SK-N-SH (cell line): ENCODE measurements at regions not wholly inside any gene's neighbourhood (a gene's known extent, or its start where the extent isn't known, plus 50 kb on each side); places are given as distances from the start of the nearest gene placed in this dataset.

Source experiments
- CTCF ChIA-PET: fragments of 300-600, 350-600 bp; formaldehyde crosslinking; extraction: SDS; loops from one replicate; lab custom pipeline; 2021; lab: Yijun Ruan, JAX
- POLR2A ChIA-PET: fragments of 350-600 bp; sonication (Branson Sonifier 250); formaldehyde crosslinking; extraction: SDS; loops from one replicate; lab custom pipeline; 2020; ENCODE audit warnings: antibody characterized with exemption, inconsistent platforms; lab: Yijun Ruan, JAX
- DNase-seq: peaks from one replicate; pipeline ENCODE4 v3.0.0; 2012
- H2AFZ ChIP-seq: fragments of 200-600 bp; sonication (generic); 2 replicates; pipeline ENCODE4 v1.8.1; 2016; ENCODE audit warnings: antibody characterized with exemption, mild to moderate bottlenecking, low read depth
- H3F3A ChIP-seq: fragments of 200-600 bp; sonication (generic); replicated peaks from 2 replicates; pipeline ENCODE3; 2016; ENCODE audit warnings: antibody characterized with exemption, mild to moderate bottlenecking; ENCODE audit not compliant: insufficient read depth
- H3K27ac ChIP-seq, 2 experiments: fragments of 200-500 bp in 1 of 2; fragments of 200-600 bp in 1 of 2; sonication (Bioruptor generic) in 1 of 2; sonication (generic), shearing (Covaris generic) in 1 of 2; 2 replicates each; pipeline versions ENCODE4 v1.5.1 to v1.6.1; 2014 to 2016; ENCODE audit warnings: low read depth in 2 of 2, inconsistent platforms in 1 of 2, low read length in 1 of 2, mild to moderate bottlenecking in 1 of 2, mixed read lengths in 1 of 2
- H3K27me3 ChIP-seq: fragments of 200-600 bp; sonication (generic), shearing (Covaris generic); 2 replicates; pipeline ENCODE4 v1.6.1; 2016; ENCODE audit warnings: mixed run types; ENCODE audit not compliant: insufficient read depth
- H3K36me3 ChIP-seq, 2 experiments: fragments of 200-500 bp in 1 of 2; fragments of 200-600 bp in 1 of 2; sonication (Bioruptor generic) in 1 of 2; sonication (generic) in 1 of 2; replicated peaks in 1 of 2; 2 replicates each; pipeline versions ENCODE3 to v1.5.1; 2014 to 2016; ENCODE audit warnings: low read length in 1 of 2, mild to moderate bottlenecking in 1 of 2; ENCODE audit not compliant: insufficient read depth in 2 of 2, control insufficient read depth in 1 of 2
- H3K4me1 ChIP-seq, 2 experiments: fragments of 200-500 bp in 1 of 2; fragments of 200-600 bp in 1 of 2; sonication (Bioruptor generic) in 1 of 2; sonication (generic), shearing (Covaris generic) in 1 of 2; 2 replicates each; pipeline versions ENCODE4 v1.5.1 to v1.6.1; 2014 to 2016; ENCODE audit warnings: low read depth in 1 of 2, low read length in 1 of 2, mixed run types in 1 of 2; ENCODE audit not compliant: insufficient read depth in 2 of 2, control insufficient read depth in 1 of 2
- H3K4me2 ChIP-seq: fragments of 200-600 bp; sonication (generic), shearing (Covaris generic); 2 replicates; pipeline ENCODE4 v1.6.1; 2017; ENCODE audit warnings: mixed run types
- H3K4me3 ChIP-seq, 2 experiments: fragments of 200-500 bp in 1 of 2; fragments of 200-600 bp in 1 of 2; sonication (Bioruptor generic) in 1 of 2; sonication (generic), shearing (Covaris generic) in 1 of 2; 2 replicates each; pipeline versions ENCODE4 v1.5.1 to v1.8.1; 2014 to 2016; ENCODE audit warnings: low read depth in 2 of 2, inconsistent platforms in 1 of 2, low read length in 1 of 2, mild to moderate bottlenecking in 1 of 2, mixed read lengths in 1 of 2, moderate library complexity in 1 of 2
- H3K79me2 ChIP-seq: fragments of 200-600 bp; sonication (generic); 2 replicates; pipeline ENCODE4 v1.8.1; 2017; ENCODE audit warnings: mild to moderate bottlenecking; ENCODE audit not compliant: insufficient read depth
- H3K9ac ChIP-seq: fragments of 200-600 bp; sonication (generic); 2 replicates; pipeline ENCODE4 v1.6.1; 2017; ENCODE audit warnings: mixed run types
- H3K9me2 ChIP-seq: fragments of 200-600 bp; sonication (generic); 2 replicates; pipeline ENCODE4 v1.6.1; 2017; ENCODE audit warnings: mixed run types
- H3K9me3 ChIP-seq: fragments of 200-600 bp; sonication (generic); 2 replicates; pipeline ENCODE4 v1.6.1; 2017; ENCODE audit warnings: mixed run types, mild to moderate bottlenecking, moderate library complexity
- H4K20me1 ChIP-seq: fragments of 200-600 bp; sonication (generic); 2 replicates; pipeline ENCODE4 v1.6.1; 2017; ENCODE audit warnings: mild to moderate bottlenecking, mixed run types; ENCODE audit not compliant: insufficient read depth
- CHD2 ChIP-seq: fragments of 150-350 bp; IDR thresholded peaks from 2 replicates; pipeline ENCODE4 v1.6.1; 2018; ENCODE audit warnings: low read length; ENCODE audit not compliant: partially characterized antibody
- EP300 ChIP-seq, 2 experiments: IDR thresholded peaks; 2 replicates each; pipeline versions ENCODE4 v1.4.0 to v1.6.1; 2012; ENCODE audit warnings: borderline replicate concordance in 1 of 2, low read depth in 1 of 2, low read length in 1 of 2
- FOSL2 ChIP-seq: IDR thresholded peaks from 2 replicates; pipeline ENCODE4 v1.4.0; 2012; ENCODE audit warnings: low read depth, mild to moderate bottlenecking, moderate library complexity, borderline replicate concordance
- FOXJ3 ChIP-seq: sonication (generic); formaldehyde crosslinking; IDR thresholded peaks from 2 replicates; pipeline ENCODE4 v1.5.1; 2020; ENCODE audit warnings: mild to moderate bottlenecking, missing genetic modification reagents
- FOXM1 ChIP-seq: IDR thresholded peaks from 2 replicates; pipeline ENCODE4 v1.4.0; 2012; ENCODE audit warnings: low read depth, mild to moderate bottlenecking
- GATA2 ChIP-seq: sonication (generic); formaldehyde crosslinking; IDR thresholded peaks from 2 replicates; pipeline ENCODE4 v1.5.0; 2020; ENCODE audit warnings: mild to moderate bottlenecking, missing genetic modification reagents
- MEF2A ChIP-seq: IDR thresholded peaks from 2 replicates; pipeline ENCODE4 v1.4.0; 2012; ENCODE audit warnings: low read depth, borderline replicate concordance
- MXI1 ChIP-seq: IDR thresholded peaks from 2 replicates; pipeline ENCODE4 v1.6.1; 2012; ENCODE audit warnings: mild to moderate bottlenecking, low read depth, low read length, improper control_type of control experiment
- NFIC ChIP-seq: IDR thresholded peaks from 2 replicates; pipeline ENCODE4 v1.4.0; 2012; ENCODE audit warnings: borderline replicate concordance
- PBX3 ChIP-seq: IDR thresholded peaks from 2 replicates; pipeline ENCODE4; 2012
- RCOR1 ChIP-seq: fragments of 150-350 bp; IDR thresholded peaks from 2 replicates; pipeline ENCODE4 v1.6.1; 2017; ENCODE audit warnings: antibody characterized with exemption, low read length
- RFX5 ChIP-seq: IDR thresholded peaks from 2 replicates; pipeline ENCODE4 v1.6.1; 2012; ENCODE audit warnings: mild to moderate bottlenecking, improper control_type of control experiment, low read length
- RXRA ChIP-seq: IDR thresholded peaks from 2 replicates; pipeline ENCODE4 v1.4.0; 2012; ENCODE audit warnings: low read depth, mild to moderate bottlenecking, borderline replicate concordance
- TAF1 ChIP-seq: IDR thresholded peaks from 2 replicates; pipeline ENCODE4 v1.6.1; 2012; ENCODE audit warnings: low read depth, mild to moderate bottlenecking, low read length, moderate library complexity, borderline replicate concordance
- TCF12 ChIP-seq: IDR thresholded peaks from 2 replicates; pipeline ENCODE4 v1.4.0; 2012
- TEAD4 ChIP-seq: IDR thresholded peaks from 2 replicates; pipeline ENCODE4 v1.4.0; 2012; ENCODE audit warnings: mild to moderate bottlenecking, borderline replicate concordance; ENCODE audit not compliant: insufficient read depth
- USF2 ChIP-seq: fragments of 150-350 bp; IDR thresholded peaks from 2 replicates; pipeline ENCODE4 v1.6.1; 2017; ENCODE audit warnings: antibody characterized with exemption, low read length, low read depth, borderline replicate concordance
- ZBTB33 ChIP-seq: IDR thresholded peaks from 2 replicates; pipeline ENCODE4 v1.4.0; 2012; ENCODE audit warnings: low read depth, borderline replicate concordance
- WGBS: methylation state at CpG from one replicate; pipeline ENCODE4 v1.1.6; 2017; ENCODE audit warnings: low lambda C conversion rate; 5-methylcytosine and 5-hydroxymethylcytosine counted together
- TF ChIP-seq, protein P1 (sequence below): IDR thresholded peaks from 2 replicates; pipeline ENCODE4 v1.6.1; 2012; ENCODE audit warnings: mild to moderate bottlenecking, low read depth, low read length, moderate library complexity
- TF ChIP-seq, protein P2 (sequence below): fragments of 200-600 bp; sonication (generic); IDR thresholded peaks from 2 replicates; pipeline ENCODE4 v1.6.1; 2017; ENCODE audit warnings: antibody characterized with exemption, mild to moderate bottlenecking, moderate library complexity

- TF ChIP-seq TAF1 = no peak
Measured at GRCh38 chr18:68033466-68033865, 516.9 kb upstream of the DSEL start (continued).

- Histone ChIP-seq H3K27ac (no peak overlapping the region), H3K9ac (no peak overlapping the region), H4K20me1 (no peaks in the 10 kb centered on the region), H3F3A (no peaks in the 10 kb centered on the region), H2AFZ (no peak overlapping the region; the same call in 1 of the 2 replicates), H3K4me1 (no peaks in the 10 kb centered on the region), H3K9me2 (no peaks in the 10 kb centered on the region), H3K36me3 (no peaks in the 10 kb centered on the region)
- WGBS = 92% methylated on average over 4 of the region's 4 CpGs
- no peak for DNase-seq
- no peak for TF ChIP-seq FOXJ3 (CRISPR knock-in tag)
- no peak for TF ChIP-seq MXI1
- no peak for TF ChIP-seq RXRA
- TF ChIP-seq FOSL2 = no peak
- TF ChIP-seq USF2 = no peak
- TF ChIP-seq RCOR1 = no peak
- no peak for TF ChIP-seq RFX5
- no peak for TF ChIP-seq CHD2
- TF ChIP-seq PBX3 = no peak
- TF ChIP-seq, protein P1, sequence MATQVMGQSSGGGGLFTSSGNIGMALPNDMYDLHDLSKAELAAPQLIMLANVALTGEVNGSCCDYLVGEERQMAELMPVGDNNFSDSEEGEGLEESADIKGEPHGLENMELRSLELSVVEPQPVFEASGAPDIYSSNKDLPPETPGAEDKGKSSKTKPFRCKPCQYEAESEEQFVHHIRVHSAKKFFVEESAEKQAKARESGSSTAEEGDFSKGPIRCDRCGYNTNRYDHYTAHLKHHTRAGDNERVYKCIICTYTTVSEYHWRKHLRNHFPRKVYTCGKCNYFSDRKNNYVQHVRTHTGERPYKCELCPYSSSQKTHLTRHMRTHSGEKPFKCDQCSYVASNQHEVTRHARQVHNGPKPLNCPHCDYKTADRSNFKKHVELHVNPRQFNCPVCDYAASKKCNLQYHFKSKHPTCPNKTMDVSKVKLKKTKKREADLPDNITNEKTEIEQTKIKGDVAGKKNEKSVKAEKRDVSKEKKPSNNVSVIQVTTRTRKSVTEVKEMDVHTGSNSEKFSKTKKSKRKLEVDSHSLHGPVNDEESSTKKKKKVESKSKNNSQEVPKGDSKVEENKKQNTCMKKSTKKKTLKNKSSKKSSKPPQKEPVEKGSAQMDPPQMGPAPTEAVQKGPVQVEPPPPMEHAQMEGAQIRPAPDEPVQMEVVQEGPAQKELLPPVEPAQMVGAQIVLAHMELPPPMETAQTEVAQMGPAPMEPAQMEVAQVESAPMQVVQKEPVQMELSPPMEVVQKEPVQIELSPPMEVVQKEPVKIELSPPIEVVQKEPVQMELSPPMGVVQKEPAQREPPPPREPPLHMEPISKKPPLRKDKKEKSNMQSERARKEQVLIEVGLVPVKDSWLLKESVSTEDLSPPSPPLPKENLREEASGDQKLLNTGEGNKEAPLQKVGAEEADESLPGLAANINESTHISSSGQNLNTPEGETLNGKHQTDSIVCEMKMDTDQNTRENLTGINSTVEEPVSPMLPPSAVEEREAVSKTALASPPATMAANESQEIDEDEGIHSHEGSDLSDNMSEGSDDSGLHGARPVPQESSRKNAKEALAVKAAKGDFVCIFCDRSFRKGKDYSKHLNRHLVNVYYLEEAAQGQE = no peak
- TF ChIP-seq GATA2 (CRISPR knock-in tag) = no peak
- no peak for TF ChIP-seq FOXM1
- no peak for TF ChIP-seq ZBTB33
- TF ChIP-seq TEAD4 = no peak
- TF ChIP-seq NFIC = no peak
- no peak for TF ChIP-seq TCF12
- no peak for TF ChIP-seq EP300 (IDR thresholded peaks at IDR 0.05; ENCODE audit: borderline replicate concordance in 1 of 2, low read depth in 1 of 2, low read length in 1 of 2)
- TF ChIP-seq, protein P2, sequence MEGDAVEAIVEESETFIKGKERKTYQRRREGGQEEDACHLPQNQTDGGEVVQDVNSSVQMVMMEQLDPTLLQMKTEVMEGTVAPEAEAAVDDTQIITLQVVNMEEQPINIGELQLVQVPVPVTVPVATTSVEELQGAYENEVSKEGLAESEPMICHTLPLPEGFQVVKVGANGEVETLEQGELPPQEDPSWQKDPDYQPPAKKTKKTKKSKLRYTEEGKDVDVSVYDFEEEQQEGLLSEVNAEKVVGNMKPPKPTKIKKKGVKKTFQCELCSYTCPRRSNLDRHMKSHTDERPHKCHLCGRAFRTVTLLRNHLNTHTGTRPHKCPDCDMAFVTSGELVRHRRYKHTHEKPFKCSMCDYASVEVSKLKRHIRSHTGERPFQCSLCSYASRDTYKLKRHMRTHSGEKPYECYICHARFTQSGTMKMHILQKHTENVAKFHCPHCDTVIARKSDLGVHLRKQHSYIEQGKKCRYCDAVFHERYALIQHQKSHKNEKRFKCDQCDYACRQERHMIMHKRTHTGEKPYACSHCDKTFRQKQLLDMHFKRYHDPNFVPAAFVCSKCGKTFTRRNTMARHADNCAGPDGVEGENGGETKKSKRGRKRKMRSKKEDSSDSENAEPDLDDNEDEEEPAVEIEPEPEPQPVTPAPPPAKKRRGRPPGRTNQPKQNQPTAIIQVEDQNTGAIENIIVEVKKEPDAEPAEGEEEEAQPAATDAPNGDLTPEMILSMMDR = no peak
- TF ChIP-seq MEF2A = no peak
- TF ChIP-seq, all 33 proteins: peak for 0
- Histone ChIP-seq H3K9me3 (no peaks in the 10 kb centered on the region), H3K27me3 (no peaks in the 10 kb centered on the region), H3K79me2 (no peaks in the 10 kb centered on the region), H3K4me2 (no peak overlapping the region), H3K4me3 (no peak overlapping the region)
- POLR2A ChIA-PET = no interaction called here
- CTCF ChIA-PET = no interaction called here
Measured at GRCh38 chr18:68024716-68025115, 508.2 kb upstream of the DSEL start.
